GM12864 (cell line): ENCODE measurements at regions not wholly inside any gene's neighbourhood (a gene's known extent, or its start where the extent isn't known, plus 50 kb on each side); places are given as distances from the start of the nearest gene placed in this dataset.

Source experiments
- DNase-seq: peaks from one replicate; pipeline ENCODE4 v3.0.0-alpha.2; 2011; ENCODE audit warnings: low read depth
- H3K4me3 ChIP-seq: 2 replicates; pipeline ENCODE4 v1.5.1; 2011; ENCODE audit warnings: mild to moderate bottlenecking, low read depth, low read length, control low read depth
- TF ChIP-seq, protein P1 (sequence below): IDR thresholded peaks from 2 replicates; pipeline ENCODE4 v1.5.1; 2011; ENCODE audit warnings: low read depth, mild to moderate bottlenecking, moderate library complexity, low read length, control low read depth, inconsistent platforms; ENCODE audit errors: missing control alignments

DNA sequence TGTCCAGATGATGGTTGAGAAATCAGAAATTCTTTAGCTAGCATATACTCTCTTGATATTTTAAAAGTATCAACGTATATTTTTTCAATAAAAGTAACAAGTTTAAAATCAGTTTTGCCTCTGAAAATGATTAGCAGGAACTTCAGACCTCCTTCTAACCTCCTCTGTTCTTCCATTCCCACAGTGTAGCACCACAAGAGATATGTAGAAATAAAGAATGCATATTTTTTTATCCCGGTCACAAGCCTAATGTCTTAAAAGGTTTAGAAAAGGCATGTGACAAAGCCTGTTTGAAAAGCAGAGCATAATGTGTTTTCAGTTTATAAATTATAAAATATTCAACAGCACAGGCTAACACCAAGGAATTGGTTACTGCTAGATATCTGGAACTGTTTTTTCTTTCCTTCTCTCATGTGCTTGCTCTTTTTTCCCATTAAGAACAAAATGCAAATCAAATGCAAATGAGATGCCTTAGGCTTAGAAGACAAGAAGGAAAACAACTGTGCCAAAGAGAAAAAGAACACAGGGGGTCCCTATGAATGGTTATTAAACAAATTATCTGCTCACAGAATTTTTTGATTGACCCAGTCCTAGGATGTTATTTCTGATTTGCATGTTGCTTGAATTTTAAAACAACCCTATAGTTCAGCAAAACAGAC is 351.7 kb upstream of the FAM241A start:
- no peak for DNase-seq
- TF ChIP-seq, protein P1, sequence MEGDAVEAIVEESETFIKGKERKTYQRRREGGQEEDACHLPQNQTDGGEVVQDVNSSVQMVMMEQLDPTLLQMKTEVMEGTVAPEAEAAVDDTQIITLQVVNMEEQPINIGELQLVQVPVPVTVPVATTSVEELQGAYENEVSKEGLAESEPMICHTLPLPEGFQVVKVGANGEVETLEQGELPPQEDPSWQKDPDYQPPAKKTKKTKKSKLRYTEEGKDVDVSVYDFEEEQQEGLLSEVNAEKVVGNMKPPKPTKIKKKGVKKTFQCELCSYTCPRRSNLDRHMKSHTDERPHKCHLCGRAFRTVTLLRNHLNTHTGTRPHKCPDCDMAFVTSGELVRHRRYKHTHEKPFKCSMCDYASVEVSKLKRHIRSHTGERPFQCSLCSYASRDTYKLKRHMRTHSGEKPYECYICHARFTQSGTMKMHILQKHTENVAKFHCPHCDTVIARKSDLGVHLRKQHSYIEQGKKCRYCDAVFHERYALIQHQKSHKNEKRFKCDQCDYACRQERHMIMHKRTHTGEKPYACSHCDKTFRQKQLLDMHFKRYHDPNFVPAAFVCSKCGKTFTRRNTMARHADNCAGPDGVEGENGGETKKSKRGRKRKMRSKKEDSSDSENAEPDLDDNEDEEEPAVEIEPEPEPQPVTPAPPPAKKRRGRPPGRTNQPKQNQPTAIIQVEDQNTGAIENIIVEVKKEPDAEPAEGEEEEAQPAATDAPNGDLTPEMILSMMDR, result no peak
- no peak overlapping the region for H3K4me3 ChIP-seq

DNA sequence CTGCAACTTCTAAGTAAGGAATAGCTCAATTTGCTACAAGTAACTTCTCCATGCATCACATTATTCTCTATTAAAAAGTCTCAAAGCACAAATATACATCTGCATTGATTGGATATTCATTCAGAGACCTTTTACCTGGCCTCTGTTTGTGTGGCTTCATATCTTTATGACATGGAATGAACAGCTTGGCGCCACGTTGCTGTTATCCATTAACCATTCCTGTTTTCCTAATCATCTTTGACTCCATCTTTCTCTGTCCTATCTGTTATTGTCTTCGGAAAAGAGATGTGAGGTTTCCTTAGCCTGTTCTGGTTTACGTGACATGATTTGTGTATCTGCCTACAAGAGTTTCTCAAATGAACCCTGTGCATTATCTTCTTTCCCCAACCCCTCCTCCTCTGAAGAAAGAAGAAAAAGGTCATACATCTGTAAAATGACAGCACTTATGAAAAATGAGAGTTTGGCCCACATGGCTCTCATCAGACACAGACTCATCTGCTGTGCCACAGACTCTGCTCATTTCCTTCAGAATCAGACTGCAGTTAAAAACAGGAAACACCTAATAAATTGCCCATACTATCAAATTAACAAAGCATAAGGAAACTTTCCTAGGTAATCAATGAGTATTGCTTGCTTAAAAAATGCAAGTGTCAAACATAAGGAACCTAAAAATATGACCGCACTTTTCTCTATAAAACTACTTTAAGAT is 347.6 kb upstream of the FAM241A start:
- TF ChIP-seq, protein P1, result no peak
- DNase-seq, result no peak
- H3K4me3 ChIP-seq, result no peak overlapping the region

DNA sequence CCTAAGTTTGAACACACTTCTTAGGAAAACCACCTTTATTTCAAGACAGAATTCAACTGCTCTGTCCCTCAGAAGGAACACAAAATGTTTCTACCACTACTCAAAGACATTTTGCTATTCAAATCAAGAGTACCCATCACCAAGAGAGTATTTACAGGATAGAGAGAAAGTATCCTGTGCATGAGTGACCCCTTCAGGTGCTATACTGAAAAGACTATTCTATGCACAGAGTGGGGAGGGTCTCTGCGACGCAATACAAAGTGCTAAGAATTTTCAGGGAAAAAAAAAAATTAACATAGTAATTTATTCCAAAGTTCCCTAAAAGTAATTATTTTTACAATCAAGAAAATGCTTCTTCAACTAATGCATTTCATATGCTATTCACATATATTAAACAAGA is 346.4 kb upstream of the FAM241A start:
- TF ChIP-seq, protein P1, result peak; percentile 8
- no peak overlapping the region for H3K4me3 ChIP-seq
- no peak for DNase-seq

DNA sequence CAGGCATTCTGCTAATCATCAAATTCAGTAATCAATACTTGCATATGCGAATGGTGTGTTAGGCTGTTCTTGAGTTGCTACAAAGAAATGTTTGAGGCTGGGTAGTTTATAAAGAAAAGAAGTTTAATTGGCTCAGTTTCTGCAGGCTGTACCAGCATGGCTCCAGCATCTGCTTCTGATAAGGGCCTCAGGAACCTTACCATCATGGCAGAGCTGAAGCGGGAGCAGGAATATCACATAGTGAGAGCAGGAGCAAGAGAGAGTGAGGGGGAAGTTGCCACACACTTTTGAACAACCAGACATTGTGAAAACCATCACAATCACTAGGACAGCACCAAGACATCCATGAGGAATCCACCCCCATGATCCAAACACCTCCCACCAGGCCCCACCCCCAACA is 344.7 kb upstream of the FAM241A start:
- no peak overlapping the region for H3K4me3 ChIP-seq
- DNase-seq, result no peak
- TF ChIP-seq, protein P1, result no peak

DNA sequence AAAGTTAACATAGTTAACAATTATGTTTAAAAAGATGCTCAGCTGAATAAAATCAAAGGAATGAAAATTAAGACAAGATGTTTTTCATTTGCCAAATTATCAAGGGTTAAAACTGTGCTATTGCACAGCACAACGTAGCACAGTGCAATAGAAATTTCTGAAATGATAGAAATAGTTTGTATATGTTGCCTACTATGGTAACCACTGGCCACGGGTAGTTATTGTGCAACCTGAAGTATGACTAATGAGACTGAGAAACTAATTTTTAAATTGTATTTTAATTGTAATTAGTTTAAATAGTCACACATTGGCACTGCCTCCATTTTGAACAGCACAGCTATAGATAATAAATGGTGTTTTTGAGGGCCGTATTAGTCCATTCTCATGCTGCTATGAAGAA is 343.1 kb upstream of the FAM241A start:
- TF ChIP-seq, protein P1, result no peak
- DNase-seq, result no peak
- H3K4me3 ChIP-seq, result no peak overlapping the region

DNA sequence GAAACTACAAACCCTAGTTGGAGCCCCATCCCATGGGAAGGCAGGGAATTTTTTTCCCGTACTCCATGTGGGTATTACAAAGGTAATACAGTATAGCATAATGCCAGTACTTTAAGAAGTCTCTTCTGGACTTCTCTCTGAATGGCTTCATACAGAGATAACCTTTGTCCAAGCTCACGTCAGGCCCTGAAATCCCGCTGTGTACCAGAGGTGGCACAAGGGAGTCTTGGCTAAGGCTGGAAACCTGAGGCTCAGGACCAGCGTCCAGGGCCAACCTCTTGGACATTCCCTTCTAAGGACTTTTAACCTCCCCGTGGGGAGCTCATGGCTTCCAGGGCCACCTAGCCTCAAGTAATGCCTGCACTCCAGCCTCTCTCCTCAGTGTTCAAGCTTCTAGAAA is 338.9 kb upstream of the FAM241A start:
- DNase-seq, result no peak
- no peak overlapping the region for H3K4me3 ChIP-seq
- TF ChIP-seq, protein P1, result peak; percentile 20

DNA sequence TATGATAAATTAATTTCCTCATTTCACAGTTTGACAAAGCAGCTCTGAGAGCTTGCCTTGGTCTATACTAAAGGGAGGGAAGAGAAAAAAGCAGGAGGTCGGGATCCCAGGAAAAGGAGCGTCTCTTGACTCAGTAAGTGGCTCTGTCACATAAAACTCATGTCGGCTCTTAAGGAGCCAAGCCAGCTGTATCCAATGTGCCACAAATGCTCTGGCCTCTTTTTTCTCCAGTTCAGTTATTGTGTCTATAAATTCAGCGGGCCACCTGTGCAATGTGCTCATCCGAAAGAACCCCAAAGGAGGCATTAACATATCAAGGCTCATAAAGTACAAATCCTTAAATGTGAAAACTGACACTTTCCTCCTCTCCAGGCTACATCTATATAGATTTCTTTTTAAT is 337.7 kb upstream of the FAM241A start:
- no peak overlapping the region for H3K4me3 ChIP-seq
- TF ChIP-seq, protein P1, result no peak
- DNase-seq, result no peak
